Upper lobe of left lung (tissue), 6 donors: ENCODE measurements at regions not wholly inside any gene's neighbourhood (a gene's known extent, or its start where the extent isn't known, plus 50 kb on each side); places are given as distances from the start of the nearest gene placed in this dataset.
A peak's percentile ranks its signal among the peaks of the same experiment; 100 is the strongest.

ENCODE experiments used
- ATAC-seq, 2 donors: fragments of 200-7000 bp; cut with Tn5 transposase; one replicate each; pipeline ENCODE4 v1.9.1; 2022; ENCODE audit warnings: mild to moderate bottlenecking in 2 of 2, moderate library complexity in 2 of 2; ENCODE audit not compliant: low FRiP score in 2 of 2
- DNase-seq, 2 donors: peaks; one replicate each; pipeline ENCODE4 v3.0.0-alpha.2; 2019 to 2020
- H3K27ac ChIP-seq, 4 donors: fragments of 200-600 bp; sonication (generic); one replicate each; pipeline ENCODE4 v1.5.1; 2016 to 2019
- H3K27me3 ChIP-seq, 4 donors: fragments of 200-600 bp; sonication (generic); one replicate each; pipeline ENCODE4 v1.5.1; 2017 to 2019
- H3K36me3 ChIP-seq, 4 donors: fragments of 200-600 bp; sonication (generic); one replicate each; pipeline ENCODE4 v1.5.1; 2016 to 2019
- H3K4me1 ChIP-seq, 4 donors: fragments of 200-600 bp; sonication (generic); one replicate each; pipeline ENCODE4 v1.5.1; 2018 to 2019
- H3K4me3 ChIP-seq, 4 donors: fragments of 200-600 bp; sonication (generic); one replicate each; pipeline ENCODE4 v1.5.1; 2017 to 2019; ENCODE audit warnings: mild to moderate bottlenecking in 2 of 4, moderate library complexity in 1 of 4
- H3K9me3 ChIP-seq, 4 donors: fragments of 200-600 bp; sonication (generic); one replicate each; pipeline ENCODE4 v1.5.1; 2018 to 2019
- EP300 ChIP-seq, 4 donors: sonication (generic); formaldehyde crosslinking; IDR thresholded peaks; one replicate each; pipeline ENCODE4 v1.5.1; 2017; ENCODE audit warnings: antibody characterized with exemption in 4 of 4, control low read depth in 2 of 4
- POLR2A ChIP-seq, 4 donors: fragments of 450-650 bp; IDR thresholded peaks; one replicate each; pipeline ENCODE4 v1.5.1; 2016 to 2017; ENCODE audit warnings: antibody characterized with exemption in 4 of 4, mild to moderate bottlenecking in 2 of 4
- POLR2AphosphoS5 ChIP-seq, 2 donors: sonication (generic); formaldehyde crosslinking; IDR thresholded peaks; one replicate each; pipeline ENCODE4 v1.5.1; 2017; ENCODE audit warnings: antibody characterized with exemption in 2 of 2
- WGBS, 2 donors: methylation state at CpG; one replicate each; pipeline ENCODE4 v1.1.5; 2017 to 2018; 5-methylcytosine and 5-hydroxymethylcytosine counted together
- TF ChIP-seq, protein P1 (sequence below), 6 experiments: fragments of 450-650 bp in 4 of 6; fragments of 200-600 bp in 2 of 6; sonication (generic) in 2 of 6; IDR thresholded peaks; one replicate each; pipeline ENCODE4 v1.5.1; 2016 to 2019; ENCODE audit warnings: antibody characterized with exemption in 6 of 6
- donor health status: DM: no; HTN: no; CAD: no; lungs with moderate emphysema.
- donor health status: DM: no; HTN: yes; CAD: no; lungs with severe emphysema.

DNA sequence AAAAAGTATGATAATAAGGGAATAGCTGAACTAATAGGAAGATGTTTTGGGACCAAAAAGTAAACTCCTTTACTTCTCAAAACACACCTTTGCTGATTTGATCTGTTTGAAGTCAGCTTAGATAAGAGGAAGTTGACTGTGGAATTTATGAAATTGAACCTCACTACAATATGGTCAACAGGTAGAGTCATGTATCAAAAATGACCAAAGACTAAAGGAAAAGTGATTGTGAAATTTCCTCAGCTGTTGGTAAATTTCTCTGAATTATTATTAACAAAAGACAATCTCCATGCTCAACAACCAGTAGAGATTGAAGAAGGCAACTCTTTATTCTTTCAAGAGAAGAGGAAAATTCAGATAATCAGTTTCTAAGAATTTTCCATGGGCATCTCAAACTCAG is 826.5 kb downstream of the KCNA4 start:
- ATAC-seq, result no peak
- H3K36me3 ChIP-seq, result no peaks in the 10 kb centered on the region
- no peak overlapping the region for H3K4me3 ChIP-seq
- no peak for DNase-seq
- no peaks in the 10 kb centered on the region for H3K9me3 ChIP-seq
- TF ChIP-seq EP300 (IDR thresholded peaks at IDR 0.05) (no peak), POLR2A (IDR thresholded peaks at IDR 0.05) (no peak), POLR2AphosphoS5 (IDR thresholded peaks at IDR 0.05) (no peak)
- TF ChIP-seq, protein P1, sequence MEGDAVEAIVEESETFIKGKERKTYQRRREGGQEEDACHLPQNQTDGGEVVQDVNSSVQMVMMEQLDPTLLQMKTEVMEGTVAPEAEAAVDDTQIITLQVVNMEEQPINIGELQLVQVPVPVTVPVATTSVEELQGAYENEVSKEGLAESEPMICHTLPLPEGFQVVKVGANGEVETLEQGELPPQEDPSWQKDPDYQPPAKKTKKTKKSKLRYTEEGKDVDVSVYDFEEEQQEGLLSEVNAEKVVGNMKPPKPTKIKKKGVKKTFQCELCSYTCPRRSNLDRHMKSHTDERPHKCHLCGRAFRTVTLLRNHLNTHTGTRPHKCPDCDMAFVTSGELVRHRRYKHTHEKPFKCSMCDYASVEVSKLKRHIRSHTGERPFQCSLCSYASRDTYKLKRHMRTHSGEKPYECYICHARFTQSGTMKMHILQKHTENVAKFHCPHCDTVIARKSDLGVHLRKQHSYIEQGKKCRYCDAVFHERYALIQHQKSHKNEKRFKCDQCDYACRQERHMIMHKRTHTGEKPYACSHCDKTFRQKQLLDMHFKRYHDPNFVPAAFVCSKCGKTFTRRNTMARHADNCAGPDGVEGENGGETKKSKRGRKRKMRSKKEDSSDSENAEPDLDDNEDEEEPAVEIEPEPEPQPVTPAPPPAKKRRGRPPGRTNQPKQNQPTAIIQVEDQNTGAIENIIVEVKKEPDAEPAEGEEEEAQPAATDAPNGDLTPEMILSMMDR (IDR thresholded peaks at IDR 0.05), result no peak
- H3K27me3 ChIP-seq, result no peaks in the 10 kb centered on the region
- H3K27ac ChIP-seq, result no peak overlapping the region
- no peaks in the 10 kb centered on the region for H3K4me1 ChIP-seq

DNA sequence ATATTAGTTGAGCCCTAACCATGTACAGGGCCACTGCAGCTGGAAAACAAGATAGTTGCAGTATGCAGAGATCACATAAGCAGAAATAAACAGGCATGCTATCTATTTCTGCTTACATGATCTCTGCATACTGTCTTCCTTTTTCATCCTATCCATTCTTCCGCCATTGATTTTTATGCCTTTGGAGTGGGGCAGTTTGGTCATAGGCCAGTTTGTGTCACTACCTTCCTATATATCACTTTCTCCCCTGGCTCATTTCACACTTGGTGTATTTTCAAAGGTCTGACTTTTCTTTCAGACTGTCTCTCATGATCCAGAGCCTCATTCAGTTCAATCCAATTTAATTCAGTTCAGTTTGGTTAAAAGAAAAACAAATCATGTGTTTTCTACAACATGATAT is 829.6 kb downstream of the KCNA4 start:
- 91 to 93% methylated on average over 1 of the region's 1 CpG for WGBS, 2 donors
- no peak for ATAC-seq
- Histone ChIP-seq H3K27ac (no peak overlapping the region), H3K4me3 (no peak overlapping the region), H3K27me3 (no peaks in the 10 kb centered on the region), H3K4me1 (no peaks in the 10 kb centered on the region), H3K36me3 (no peaks in the 10 kb centered on the region), H3K9me3 (no peaks in the 10 kb centered on the region)
- no peak for TF ChIP-seq POLR2AphosphoS5 (IDR thresholded peaks at IDR 0.05)
- no peak for TF ChIP-seq EP300 (IDR thresholded peaks at IDR 0.05)
- TF ChIP-seq, protein P1 (IDR thresholded peaks at IDR 0.05), result no peak
- TF ChIP-seq POLR2A (IDR thresholded peaks at IDR 0.05), result no peak
- no peak for DNase-seq

DNA sequence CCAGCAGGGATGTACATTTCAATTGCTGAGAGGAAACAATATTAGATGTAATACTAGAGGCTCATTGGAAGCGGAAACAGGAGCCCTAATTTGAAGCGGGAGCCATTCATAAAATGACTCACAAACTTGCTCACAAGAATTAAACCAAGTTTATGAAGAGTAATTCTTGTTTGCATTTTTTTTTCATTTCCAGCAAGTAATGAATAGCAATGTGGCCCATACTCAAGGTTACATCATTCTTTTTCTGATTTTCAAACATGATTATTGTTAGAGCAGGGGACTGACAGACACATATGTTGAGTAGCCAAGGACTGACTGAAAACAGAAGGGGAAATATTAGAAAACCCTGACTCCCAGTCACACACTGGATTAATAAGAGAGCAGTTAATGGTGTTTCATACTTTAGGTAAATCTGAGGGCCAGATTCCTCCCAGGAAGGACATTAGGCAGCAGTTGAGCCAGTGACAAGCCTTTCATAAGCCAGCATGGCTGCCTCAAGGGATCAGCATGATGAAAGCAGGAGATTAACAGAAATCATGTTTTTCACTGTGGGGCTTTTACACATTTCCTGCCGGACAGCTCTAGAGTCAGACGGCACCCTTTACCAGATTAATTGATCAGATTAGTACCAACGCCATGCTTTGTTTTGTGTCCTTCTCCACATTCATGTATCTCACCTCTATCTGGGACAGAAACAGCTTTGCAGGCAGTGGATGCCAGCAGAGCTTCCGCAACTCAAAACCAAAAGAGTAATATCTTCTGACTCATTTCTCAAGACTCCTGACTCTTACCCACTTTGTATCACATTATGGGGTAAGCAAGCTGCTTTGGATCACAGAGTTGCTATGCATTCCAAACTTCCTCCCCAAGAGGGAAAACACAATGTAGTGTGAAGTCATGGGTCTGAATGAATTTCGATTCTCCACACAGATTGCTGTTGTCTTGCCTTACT is 831.6 kb downstream of the KCNA4 start:
- H3K27ac ChIP-seq, result no peak overlapping the region
- no peak overlapping the region for H3K4me3 ChIP-seq
- ATAC-seq, result peak in 1 of 2 donors; percentile 74
- no peaks in the 10 kb centered on the region for H3K36me3 ChIP-seq
- H3K9me3 ChIP-seq, result no peaks in the 10 kb centered on the region
- H3K4me1 ChIP-seq, result no peaks in the 10 kb centered on the region
- no peaks in the 10 kb centered on the region for H3K27me3 ChIP-seq
- 80 to 82% methylated on average over 7 of the region's 7 CpGs for WGBS, 2 donors
- no peak for DNase-seq
- no peak for TF ChIP-seq POLR2AphosphoS5 (IDR thresholded peaks at IDR 0.05)

DNA sequence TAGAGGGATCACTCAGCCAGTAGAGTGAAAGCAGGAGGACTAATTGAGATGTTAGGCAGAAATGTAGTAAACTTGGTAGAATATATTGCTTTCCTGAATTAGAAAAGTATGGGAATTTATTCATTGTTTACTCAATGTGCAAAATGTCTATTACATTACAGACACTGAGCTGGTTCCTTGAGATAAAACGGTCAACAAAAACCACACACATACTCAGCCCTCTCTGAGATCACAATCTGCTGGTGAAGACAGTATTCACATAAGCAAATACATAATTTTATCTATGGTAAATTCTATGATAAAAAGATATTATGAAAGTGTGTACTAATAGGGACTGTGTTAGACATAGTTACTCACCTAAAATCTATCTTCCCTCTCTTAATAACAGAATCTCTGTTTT is 833.5 kb downstream of the KCNA4 start:
- no peak for TF ChIP-seq POLR2AphosphoS5 (IDR thresholded peaks at IDR 0.05)
- TF ChIP-seq, protein P1 (IDR thresholded peaks at IDR 0.05), result no peak
- no peak for TF ChIP-seq EP300 (IDR thresholded peaks at IDR 0.05)
- TF ChIP-seq POLR2A (IDR thresholded peaks at IDR 0.05), result no peak
- 77 to 78% methylated on average over 1 of the region's 1 CpG for WGBS, 2 donors
- ATAC-seq (no peak), DNase-seq (no peak)
- Histone ChIP-seq H3K36me3 (no peaks in the 10 kb centered on the region), H3K27ac (no peak overlapping the region), H3K4me1 (no peaks in the 10 kb centered on the region), H3K4me3 (no peak overlapping the region), H3K27me3 (no peaks in the 10 kb centered on the region), H3K9me3 (no peaks in the 10 kb centered on the region)

DNA sequence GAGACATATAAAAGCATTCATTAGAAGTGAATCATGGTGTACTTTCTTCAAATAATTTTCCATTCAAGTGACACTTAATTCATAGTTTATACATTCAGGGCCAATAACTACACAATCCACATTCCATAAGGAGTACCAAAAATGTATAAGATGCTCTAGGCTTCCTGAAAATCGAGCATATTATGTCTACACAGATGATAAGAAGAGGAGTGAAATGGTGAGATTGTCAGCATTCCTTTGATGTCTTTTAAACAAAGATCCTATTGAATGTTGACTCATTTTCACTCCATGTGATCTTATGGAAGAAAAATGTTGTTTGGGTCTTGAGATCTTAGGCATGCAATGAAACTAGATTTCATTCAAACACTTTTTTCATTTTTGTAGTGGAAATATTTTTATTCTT is 843.2 kb downstream of the KCNA4 start:
- Histone ChIP-seq H3K9me3 (no peaks in the 10 kb centered on the region), H3K36me3 (no peaks in the 10 kb centered on the region), H3K27ac (no peak overlapping the region), H3K4me3 (no peak overlapping the region), H3K4me1 (no peaks in the 10 kb centered on the region), H3K27me3 (no peaks in the 10 kb centered on the region)
- no peak for DNase-seq
- ATAC-seq, result no peak
- TF ChIP-seq POLR2A (IDR thresholded peaks at IDR 0.05), result no peak
- TF ChIP-seq, protein P1 (IDR thresholded peaks at IDR 0.05), result no peak
- TF ChIP-seq EP300 (IDR thresholded peaks at IDR 0.05), result no peak
- no peak for TF ChIP-seq POLR2AphosphoS5 (IDR thresholded peaks at IDR 0.05)
- 14 to 15% methylated on average over 1 of the region's 1 CpG for WGBS, 2 donors
